ENCODE measurements at regions not wholly inside any gene's neighbourhood (a gene's known extent, or its start where the extent isn't known, plus 50 kb on each side); places are given as distances from the start of the nearest gene placed in this dataset.

GRCh38 chr1:199766218-199766792 lies 261.2 kb upstream of the NR5A2 start:
- H2AK5ac ChIP-seq (ENCODE audit: low read length), result no peak overlapping the region
- H3K4ac ChIP-seq (ENCODE audit: low read depth, low read length), result no peak overlapping the region
- H3K23ac ChIP-seq (ENCODE audit: low read length), result no peak overlapping the region
- no peak overlapping the region for H2AFZ ChIP-seq (ENCODE audit: insufficient read depth, low read length, poor library complexity)
- H3K36me3 ChIP-seq (ENCODE audit: control insufficient read depth in 1 of 2, insufficient read depth in 2 of 2, low read length in 2 of 2), result no peaks in the 10 kb centered on the region
- H3K27me3 ChIP-seq (ENCODE audit: insufficient read depth, low read length), result no peaks in the 10 kb centered on the region
- H3K27ac ChIP-seq (ENCODE audit: low read depth, low read length), result no peak overlapping the region
- H4K91ac ChIP-seq (ENCODE audit: low read depth, low read length), result no peak overlapping the region
- no peaks in the 10 kb centered on the region for H3K79me2 ChIP-seq (ENCODE audit: control insufficient read depth, insufficient read depth, low read length, poor library complexity)
- no peak for DNase-seq
- H2BK5ac ChIP-seq (ENCODE audit: low read depth, low read length, poor library complexity), result no peak overlapping the region
- no peak overlapping the region for H3K14ac ChIP-seq (ENCODE audit: low read length)
- H3K4me1 ChIP-seq (ENCODE audit: control insufficient read depth in 1 of 2, insufficient read depth in 2 of 2, low read length in 2 of 2), result no peaks in the 10 kb centered on the region
- H3K79me1 ChIP-seq (ENCODE audit: low read length), result no peaks in the 10 kb centered on the region
- no peak overlapping the region for H4K8ac ChIP-seq (ENCODE audit: low read depth, low read length)
- no peak overlapping the region for H3K4me2 ChIP-seq (ENCODE audit: low read length)
- no peak overlapping the region for H3K18ac ChIP-seq (ENCODE audit: low read length)
- no peaks in the 10 kb centered on the region for H3K9me3 ChIP-seq (ENCODE audit: insufficient read depth, low read depth, low read length)
- no peak overlapping the region for H4K12ac ChIP-seq (ENCODE audit: low read depth, low read length)
- no peak overlapping the region for H2BK12ac ChIP-seq (ENCODE audit: low read length)
- no peak overlapping the region for H2BK120ac ChIP-seq (ENCODE audit: insufficient read depth, low read length, poor library complexity)
- no peak overlapping the region for H3K9ac ChIP-seq (ENCODE audit: low read length)
- H3K4me3 ChIP-seq (ENCODE audit: low read depth, low read length), result no peak overlapping the region

GRCh38 chr1:199767700-199768099 lies 259.8 kb upstream of the NR5A2 start:
- Histone ChIP-seq H3K18ac (ENCODE audit: low read length) (no peak overlapping the region), H3K27me3 (ENCODE audit: insufficient read depth, low read length) (no peaks in the 10 kb centered on the region), H3K27ac (ENCODE audit: low read depth, low read length) (no peak overlapping the region), H3K9me3 (ENCODE audit: insufficient read depth, low read depth, low read length) (no peaks in the 10 kb centered on the region), H3K4me2 (ENCODE audit: low read length) (no peak overlapping the region), H2BK120ac (ENCODE audit: insufficient read depth, low read length, poor library complexity) (no peak overlapping the region), H3K79me1 (ENCODE audit: low read length) (no peaks in the 10 kb centered on the region), H2AFZ (ENCODE audit: insufficient read depth, low read length, poor library complexity) (no peak overlapping the region), H2AK5ac (ENCODE audit: low read length) (no peak overlapping the region), H2BK12ac (ENCODE audit: low read length) (no peak overlapping the region), H3K14ac (ENCODE audit: low read length) (no peak overlapping the region), H4K12ac (ENCODE audit: low read depth, low read length) (no peak overlapping the region), H3K36me3 (ENCODE audit: control insufficient read depth in 1 of 2, insufficient read depth in 2 of 2, low read length in 2 of 2) (no peaks in the 10 kb centered on the region), H3K4ac (ENCODE audit: low read depth, low read length) (no peak overlapping the region), H3K23ac (ENCODE audit: low read length) (no peak overlapping the region), H3K79me2 (ENCODE audit: control insufficient read depth, insufficient read depth, low read length, poor library complexity) (no peaks in the 10 kb centered on the region), H3K4me3 (ENCODE audit: low read depth, low read length) (no peak overlapping the region), H4K8ac (ENCODE audit: low read depth, low read length) (no peak overlapping the region), H2BK5ac (ENCODE audit: low read depth, low read length, poor library complexity) (no peak overlapping the region), H3K9ac (ENCODE audit: low read length) (no peak overlapping the region), H3K4me1 (ENCODE audit: control insufficient read depth in 1 of 2, insufficient read depth in 2 of 2, low read length in 2 of 2) (no peaks in the 10 kb centered on the region), H4K91ac (ENCODE audit: low read depth, low read length) (no peak overlapping the region)
- no CpG with 5 or more reads among the region's 2 CpGs for WGBS (ENCODE audit: extremely low coverage, insufficient coverage, insufficient read length)
- DNase-seq, result no peak

- H3K4me1 ChIP-seq (ENCODE audit: control insufficient read depth in 1 of 2, insufficient read depth in 2 of 2, low read length in 2 of 2), result no peaks in the 10 kb centered on the region
- no peak overlapping the region for H2BK120ac ChIP-seq (ENCODE audit: insufficient read depth, low read length, poor library complexity)
- no peak overlapping the region for H3K4ac ChIP-seq (ENCODE audit: low read depth, low read length)
- H4K12ac ChIP-seq (ENCODE audit: low read depth, low read length), result no peak overlapping the region
- H3K79me1 ChIP-seq (ENCODE audit: low read length), result no peaks in the 10 kb centered on the region
- no peak overlapping the region for H3K4me3 ChIP-seq (ENCODE audit: low read depth, low read length)
- no peak overlapping the region for H2AFZ ChIP-seq (ENCODE audit: insufficient read depth, low read length, poor library complexity)
- no peak overlapping the region for H3K23ac ChIP-seq (ENCODE audit: low read length)
- no peak overlapping the region for H3K18ac ChIP-seq (ENCODE audit: low read length)
- H3K14ac ChIP-seq (ENCODE audit: low read length), result no peak overlapping the region
- no peak overlapping the region for H2AK5ac ChIP-seq (ENCODE audit: low read length)
- no peak for DNase-seq
- no peak overlapping the region for H4K91ac ChIP-seq (ENCODE audit: low read depth, low read length)
- H3K4me2 ChIP-seq (ENCODE audit: low read length), result no peak overlapping the region
- no peaks in the 10 kb centered on the region for H3K36me3 ChIP-seq (ENCODE audit: control insufficient read depth in 1 of 2, insufficient read depth in 2 of 2, low read length in 2 of 2)
- H3K79me2 ChIP-seq (ENCODE audit: control insufficient read depth, insufficient read depth, low read length, poor library complexity), result no peaks in the 10 kb centered on the region
- H4K8ac ChIP-seq (ENCODE audit: low read depth, low read length), result no peak overlapping the region
- WGBS (ENCODE audit: extremely low coverage, insufficient coverage, insufficient read length), result no CpG with 5 or more reads among the region's 1 CpG
- no peak overlapping the region for H2BK12ac ChIP-seq (ENCODE audit: low read length)
- H3K27me3 ChIP-seq (ENCODE audit: insufficient read depth, low read length), result no peaks in the 10 kb centered on the region
- H3K9ac ChIP-seq (ENCODE audit: low read length), result no peak overlapping the region
- H3K27ac ChIP-seq (ENCODE audit: low read depth, low read length), result no peak overlapping the region
- no peak overlapping the region for H2BK5ac ChIP-seq (ENCODE audit: low read depth, low read length, poor library complexity)
- H3K9me3 ChIP-seq (ENCODE audit: insufficient read depth, low read depth, low read length), result no peaks in the 10 kb centered on the region
These were observed 252.9 kb upstream of the NR5A2 start for GRCh38 chr1:199774433-199775089.

- no CpG with 5 or more reads among the region's 1 CpG for WGBS (ENCODE audit: extremely low coverage, insufficient coverage, insufficient read length)
- H3K79me2 ChIP-seq (ENCODE audit: control insufficient read depth, insufficient read depth, low read length, poor library complexity), result no peaks in the 10 kb centered on the region
- no peak for DNase-seq
- H3K9ac ChIP-seq (ENCODE audit: low read length), result no peak overlapping the region
- no peak overlapping the region for H3K27ac ChIP-seq (ENCODE audit: low read depth, low read length)
- no peak overlapping the region for H3K23ac ChIP-seq (ENCODE audit: low read length)
- H4K8ac ChIP-seq (ENCODE audit: low read depth, low read length), result no peak overlapping the region
- H3K79me1 ChIP-seq (ENCODE audit: low read length), result no peaks in the 10 kb centered on the region
- H2BK5ac ChIP-seq (ENCODE audit: low read depth, low read length, poor library complexity), result no peak overlapping the region
- H2AK5ac ChIP-seq (ENCODE audit: low read length), result no peak overlapping the region
- no peak overlapping the region for H2BK120ac ChIP-seq (ENCODE audit: insufficient read depth, low read length, poor library complexity)
- no peak overlapping the region for H3K4ac ChIP-seq (ENCODE audit: low read depth, low read length)
- H3K14ac ChIP-seq (ENCODE audit: low read length), result no peak overlapping the region
- no peak overlapping the region for H4K91ac ChIP-seq (ENCODE audit: low read depth, low read length)
- no peak overlapping the region for H2BK12ac ChIP-seq (ENCODE audit: low read length)
- H3K4me1 ChIP-seq (ENCODE audit: control insufficient read depth in 1 of 2, insufficient read depth in 2 of 2, low read length in 2 of 2), result no peaks in the 10 kb centered on the region
- H3K18ac ChIP-seq (ENCODE audit: low read length), result no peak overlapping the region
- no peaks in the 10 kb centered on the region for H3K9me3 ChIP-seq (ENCODE audit: insufficient read depth, low read depth, low read length)
- H2AFZ ChIP-seq (ENCODE audit: insufficient read depth, low read length, poor library complexity), result no peak overlapping the region
- H3K36me3 ChIP-seq (ENCODE audit: control insufficient read depth in 1 of 2, insufficient read depth in 2 of 2, low read length in 2 of 2), result no peaks in the 10 kb centered on the region
- no peak overlapping the region for H4K12ac ChIP-seq (ENCODE audit: low read depth, low read length)
- H3K4me2 ChIP-seq (ENCODE audit: low read length), result no peak overlapping the region
- H3K27me3 ChIP-seq (ENCODE audit: insufficient read depth, low read length), result no peaks in the 10 kb centered on the region
- no peak overlapping the region for H3K4me3 ChIP-seq (ENCODE audit: low read depth, low read length)
These were observed 250.6 kb upstream of the NR5A2 start for GRCh38 chr1:199776768-199777497.

Measured in trophoblast cell (in vitro differentiated cells and primary cell).